ENCODE measurements at regions not wholly inside any gene's neighbourhood (a gene's known extent, or its start where the extent isn't known, plus 50 kb on each side); places are given as distances from the start of the nearest gene placed in this dataset.

- no peak overlapping the region for H3K9ac ChIP-seq (replicated peaks; ENCODE audit: extremely low read depth, insufficient read depth, low read length)
- no peak overlapping the region for H3K4me2 ChIP-seq (ENCODE audit: insufficient read depth, low read length)
- DNase-seq (ENCODE audit: low read depth, low spot score) (no peak), FAIRE-seq (peak; percentile 21)
- H2AFZ ChIP-seq (ENCODE audit: low read depth, low read length), result no peak overlapping the region
- dilution Hi-C loops (cut with MboI; ENCODE audit: extremely low pct_ligation_motif_present, low sequenced_read_pairs), result no loop called here
- no peaks in the 10 kb centered on the region for H3K27me3 ChIP-seq (ENCODE audit: control insufficient read depth in 2 of 2, insufficient read depth in 2 of 2, low read length in 2 of 2)
- H3K36me3 ChIP-seq (ENCODE audit: control insufficient read depth in 2 of 2, extremely low read depth in 1 of 2, insufficient read depth in 2 of 2, low read length in 2 of 2), result no peaks in the 10 kb centered on the region
- ChIA-PET POLR2A (interaction anchor here (0.7 kb wide), 1 partner anchor 447 kb away, joined by 8 read pairs; no protein-coding TSS in a partner anchor), CTCF (interaction anchor here (1.1 kb wide), 1 partner anchor 132 kb away, joined by 5 read pairs; no protein-coding TSS in a partner anchor)
- TF ChIP-seq POLR2A (IDR thresholded peaks at IDR 0.05; ENCODE audit: low read depth, low read length), result no peak
- TF ChIP-seq FOS (IDR thresholded peaks at IDR 0.05; ENCODE audit: borderline replicate concordance, insufficient read depth, low read length), result no peak
- no peak for TF ChIP-seq MAX (IDR thresholded peaks at IDR 0.05; ENCODE audit: insufficient read depth, insufficient read length)
- no peak for TF ChIP-seq POLR2AphosphoS5 (IDR thresholded peaks at IDR 0.05; ENCODE audit: insufficient read depth, low read depth, low read length)
- no peak for TF ChIP-seq MYC (IDR thresholded peaks at IDR 0.05; ENCODE audit: low read depth, low read length)
- TF ChIP-seq JUN (IDR thresholded peaks at IDR 0.05; ENCODE audit: borderline replicate concordance, insufficient read depth, insufficient read length, low read depth), result no peak
- TF ChIP-seq EZH2 (IDR thresholded peaks at IDR 0.05; ENCODE audit: borderline replicate concordance, low read depth, low read length, severe bottlenecking), result no peak
- no peak for TF ChIP-seq GATA2 (IDR thresholded peaks at IDR 0.05; ENCODE audit: insufficient read depth, insufficient read length, low read depth, low read length)
- no peak for TF ChIP-seq CTCF (IDR thresholded peaks at IDR 0.05; ENCODE audit: extremely low read depth in 1 of 2, insufficient read depth in 1 of 2, low read depth in 1 of 2, low read length in 2 of 2)
- no peaks in the 10 kb centered on the region for H3K9me1 ChIP-seq (replicated peaks; ENCODE audit: control insufficient read depth, extremely low read depth, insufficient read depth, low read length)
- BruUV-seq (replicated peaks), result no TSS peak
- intact Hi-C loops (cut with micrococcal nuclease), result no loop called here
- peaks cover 21% of the 10 kb centered on the region for H3K4me1 ChIP-seq (ENCODE audit: control insufficient read depth, extremely low read depth, insufficient read depth, low read length)
- H3K9me3 ChIP-seq (replicated peaks; ENCODE audit: control insufficient read depth, insufficient read depth, low read length), result no peaks in the 10 kb centered on the region
- peak overlapping the region; percentile 59 for H3K27ac ChIP-seq (ENCODE audit: insufficient read depth, low read depth, low read length)
- H3K4me3 ChIP-seq (replicated peaks in 1 of 3; ENCODE audit: insufficient read depth in 1 of 3, low read depth in 1 of 3, low read length in 3 of 3), result no peak overlapping the region
- H4K20me1 ChIP-seq (replicated peaks; ENCODE audit: control insufficient read depth, extremely low read depth, insufficient read depth, low read length), result no peaks in the 10 kb centered on the region
- no peaks in the 10 kb centered on the region for H3K79me2 ChIP-seq (ENCODE audit: control insufficient read depth, insufficient read depth, low read length)
These were observed 85.2 kb upstream of the INSIG1 start for GRCh38 chr7:155212301-155213015.
